HepG2 (cell line): ENCODE measurements at regions not wholly inside any gene's neighbourhood (a gene's known extent, or its start where the extent isn't known, plus 50 kb on each side); places are given as distances from the start of the nearest gene placed in this dataset.

ENCODE experiments used
- CBX2 ChIP-seq, 2 experiments: fragments of 200-600 bp in 1 of 2; sonication (generic); formaldehyde crosslinking in 1 of 2; IDR thresholded peaks; 2 replicates each; pipeline versions ENCODE4 v1.7.0 to v1.8.1; 2018 to 2022; ENCODE audit warnings: low read depth in 2 of 2, low read length in 1 of 2, mild to moderate bottlenecking in 1 of 2, missing genetic modification reagents in 1 of 2
- ELF1 ChIP-seq: sonication (generic); formaldehyde crosslinking; IDR thresholded peaks from 2 replicates; pipeline ENCODE4 v1.4.0; 2020; ENCODE audit warnings: missing genetic modification reagents
- JUNB ChIP-seq: sonication (generic); formaldehyde crosslinking; IDR thresholded peaks from 2 replicates; pipeline ENCODE4 v1.8.0; 2022; ENCODE audit warnings: missing genetic modification reagents, mild to moderate bottlenecking, borderline replicate concordance
- MED8 ChIP-seq: sonication (generic); formaldehyde crosslinking; IDR thresholded peaks from 2 replicates; pipeline ENCODE4 v1.8.1; 2023; ENCODE audit warnings: mild to moderate bottlenecking, missing genetic modification reagents; ENCODE audit not compliant: insufficient replicate concordance
- NFE2L1 ChIP-seq: sonication (generic); formaldehyde crosslinking; IDR thresholded peaks from 2 replicates; pipeline ENCODE4 v1.4.0; 2020; ENCODE audit warnings: missing genetic modification reagents, mild to moderate bottlenecking, borderline replicate concordance
- POLR2A ChIP-seq, 2 experiments: IDR thresholded peaks; 2 replicates each; pipeline ENCODE4 v1.6.1; 2011; ENCODE audit warnings: low read depth in 2 of 2, low read length in 2 of 2, mild to moderate bottlenecking in 1 of 2, moderate library complexity in 1 of 2; ENCODE audit not compliant: insufficient read depth in 1 of 2
- RELA ChIP-seq: sonication (generic); formaldehyde crosslinking; IDR thresholded peaks from 2 replicates; pipeline ENCODE4 v1.4.0; 2020; ENCODE audit warnings: missing genetic modification reagents
- ZNF264 ChIP-seq: sonication (generic); formaldehyde crosslinking; IDR thresholded peaks from 2 replicates; pipeline ENCODE4 v1.4.0; 2020; ENCODE audit warnings: missing genetic modification reagents
- ZNF7 ChIP-seq: IDR thresholded peaks from 2 replicates; pipeline ENCODE4 v1.6.1; 2016; ENCODE audit warnings: missing biosample characterization, missing genetic modification reagents
- TF ChIP-seq, protein P1 (sequence below): sonication (generic); formaldehyde crosslinking; IDR thresholded peaks from 2 replicates; pipeline ENCODE4 v1.5.0; 2020; ENCODE audit warnings: mild to moderate bottlenecking, missing genetic modification reagents, moderate library complexity
- TF ChIP-seq, protein P2 (sequence below): fragments of 450-650 bp; IDR thresholded peaks from 2 replicates; pipeline ENCODE4 v1.6.1; 2017

DNA sequence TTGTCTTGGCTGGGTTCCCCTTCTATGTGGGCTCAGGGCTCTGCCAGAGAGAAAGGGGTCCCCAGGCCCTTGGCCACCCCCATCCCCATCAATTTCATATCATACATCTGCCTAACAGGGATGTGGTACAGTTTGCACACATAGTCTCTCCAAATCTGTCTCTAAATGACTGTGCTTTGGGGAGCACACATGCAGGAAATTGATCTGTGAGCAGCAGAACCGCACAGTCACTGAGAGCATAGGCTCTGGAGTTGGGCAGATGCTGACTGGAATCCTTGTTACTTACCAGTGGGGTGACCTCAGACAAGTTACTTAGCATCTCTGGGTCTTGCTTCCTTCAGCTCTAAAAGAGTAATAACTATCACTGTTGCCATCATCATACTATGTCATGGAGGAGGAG lies 273.9 kb downstream of the ABHD5 start:
- TF ChIP-seq RELA (no peak), MED8 (no peak), ELF1 (no peak), CBX2 (IDR thresholded peaks at IDR 0.05; ENCODE audit: low read depth, low read length) (no peak), CBX2 (CRISPR knock-in tag; IDR thresholded peaks at IDR 0.05; ENCODE audit: low read depth) (no peak), JUNB (no peak), POLR2A (IDR thresholded peaks at IDR 0.05; ENCODE audit: insufficient read depth in 1 of 2, low read depth in 2 of 2, low read length in 2 of 2) (no peak), ZNF7 (no peak), ZNF264 (CRISPR knock-in tag) (no peak), NFE2L1 (CRISPR knock-in tag) (no peak)
- TF ChIP-seq, protein P1, sequence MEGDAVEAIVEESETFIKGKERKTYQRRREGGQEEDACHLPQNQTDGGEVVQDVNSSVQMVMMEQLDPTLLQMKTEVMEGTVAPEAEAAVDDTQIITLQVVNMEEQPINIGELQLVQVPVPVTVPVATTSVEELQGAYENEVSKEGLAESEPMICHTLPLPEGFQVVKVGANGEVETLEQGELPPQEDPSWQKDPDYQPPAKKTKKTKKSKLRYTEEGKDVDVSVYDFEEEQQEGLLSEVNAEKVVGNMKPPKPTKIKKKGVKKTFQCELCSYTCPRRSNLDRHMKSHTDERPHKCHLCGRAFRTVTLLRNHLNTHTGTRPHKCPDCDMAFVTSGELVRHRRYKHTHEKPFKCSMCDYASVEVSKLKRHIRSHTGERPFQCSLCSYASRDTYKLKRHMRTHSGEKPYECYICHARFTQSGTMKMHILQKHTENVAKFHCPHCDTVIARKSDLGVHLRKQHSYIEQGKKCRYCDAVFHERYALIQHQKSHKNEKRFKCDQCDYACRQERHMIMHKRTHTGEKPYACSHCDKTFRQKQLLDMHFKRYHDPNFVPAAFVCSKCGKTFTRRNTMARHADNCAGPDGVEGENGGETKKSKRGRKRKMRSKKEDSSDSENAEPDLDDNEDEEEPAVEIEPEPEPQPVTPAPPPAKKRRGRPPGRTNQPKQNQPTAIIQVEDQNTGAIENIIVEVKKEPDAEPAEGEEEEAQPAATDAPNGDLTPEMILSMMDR (CRISPR knock-in tag), result no peak
- TF ChIP-seq, protein P2, sequence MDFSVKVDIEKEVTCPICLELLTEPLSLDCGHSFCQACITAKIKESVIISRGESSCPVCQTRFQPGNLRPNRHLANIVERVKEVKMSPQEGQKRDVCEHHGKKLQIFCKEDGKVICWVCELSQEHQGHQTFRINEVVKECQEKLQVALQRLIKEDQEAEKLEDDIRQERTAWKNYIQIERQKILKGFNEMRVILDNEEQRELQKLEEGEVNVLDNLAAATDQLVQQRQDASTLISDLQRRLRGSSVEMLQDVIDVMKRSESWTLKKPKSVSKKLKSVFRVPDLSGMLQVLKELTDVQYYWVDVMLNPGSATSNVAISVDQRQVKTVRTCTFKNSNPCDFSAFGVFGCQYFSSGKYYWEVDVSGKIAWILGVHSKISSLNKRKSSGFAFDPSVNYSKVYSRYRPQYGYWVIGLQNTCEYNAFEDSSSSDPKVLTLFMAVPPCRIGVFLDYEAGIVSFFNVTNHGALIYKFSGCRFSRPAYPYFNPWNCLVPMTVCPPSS, result no peak
